Activated CD8-positive, alpha-beta memory T cell treated with anti-CD3 and anti-CD28 coated beads for 36 hours (primary cell): ENCODE measurements at regions not wholly inside any gene's neighbourhood (a gene's known extent, or its start where the extent isn't known, plus 50 kb on each side); places are given as distances from the start of the nearest gene placed in this dataset.
"Not testable (repeated sequence)": the region's sequence is repeated elsewhere in the genome, so short reads cannot be mapped to it uniquely, and the experiment has no call there.

ENCODE experiments used
- CTCF ChIA-PET: fragments of 350-600 bp; sonication (Branson Sonifier 250); formaldehyde crosslinking; loops from one replicate; lab custom pipeline; 2021; ENCODE audit warnings: antibody characterized with exemption; lab: Charles Lee
- POLR2A ChIA-PET: fragments of 350-600 bp; sonication (Branson Sonifier 250); formaldehyde crosslinking; loops from one replicate; lab custom pipeline; 2021; ENCODE audit warnings: antibody characterized with exemption; lab: Charles Lee

DNA sequence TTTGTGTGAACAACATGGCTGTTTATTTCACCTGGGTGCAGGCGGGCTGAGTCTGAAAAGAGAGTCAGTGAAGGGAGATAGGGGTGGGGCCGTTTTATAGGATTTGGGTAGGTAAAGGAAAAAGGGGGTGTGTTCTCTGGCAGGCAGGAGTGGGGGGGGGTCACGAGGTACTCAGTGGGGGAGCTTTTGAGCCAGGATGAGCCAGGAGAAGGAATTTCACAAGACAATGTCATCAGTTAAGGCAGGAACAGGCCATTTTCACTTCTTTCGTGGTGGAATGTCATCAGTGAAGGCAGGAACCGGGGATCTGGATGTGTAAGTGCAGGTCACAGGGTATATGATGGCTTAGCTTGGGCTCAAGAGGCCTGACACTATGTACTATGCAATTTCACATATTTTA, 184.8 kb upstream of the SEMA3E start:
- POLR2A ChIA-PET = not testable (repeated sequence)

DNA sequence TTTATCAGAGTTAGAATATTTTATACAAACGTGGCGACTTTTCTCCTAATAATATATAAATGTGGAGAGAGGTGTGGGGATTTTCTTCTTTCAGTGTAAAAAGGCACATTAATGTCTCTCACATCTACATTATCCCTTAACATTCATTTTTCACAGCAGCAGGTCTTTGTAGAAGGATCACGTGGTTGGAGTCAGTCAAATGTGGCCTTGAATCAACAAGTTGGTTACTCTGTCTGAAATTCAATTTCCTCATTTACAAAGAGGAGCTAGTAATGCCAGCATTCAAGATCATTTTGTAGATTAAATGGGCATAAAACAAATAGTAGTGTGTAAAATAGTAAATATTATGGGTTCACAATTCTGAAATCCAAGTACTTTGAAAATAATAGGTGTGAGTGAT, 183.1 kb upstream of the SEMA3E start:
- POLR2A ChIA-PET = no interaction called here
- CTCF ChIA-PET = no interaction called here

More for the DNA sequence above, 184.8 kb upstream of the SEMA3E start:
- CTCF ChIA-PET = not testable (repeated sequence)

DNA sequence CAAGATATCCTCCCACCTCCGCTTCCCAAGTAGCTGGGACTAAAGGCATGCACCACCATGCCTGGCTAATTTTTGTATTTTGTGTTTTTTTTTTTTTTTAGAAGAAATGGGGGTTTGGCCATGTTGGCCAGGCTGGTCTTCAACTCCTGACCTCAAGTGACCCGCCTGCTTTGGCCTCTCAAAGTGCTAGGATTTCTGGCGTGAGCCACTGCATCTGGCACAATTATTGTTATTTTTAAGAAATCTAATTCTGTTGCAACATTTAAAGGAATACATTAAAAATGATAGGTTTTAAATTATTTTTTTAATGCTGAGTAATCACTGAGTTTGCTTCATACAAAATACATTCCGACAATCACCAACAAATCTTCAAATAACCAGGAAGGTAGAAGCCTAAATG, 178.1 kb upstream of the SEMA3E start:
- CTCF ChIA-PET = no interaction called here
- POLR2A ChIA-PET = no interaction called here

DNA sequence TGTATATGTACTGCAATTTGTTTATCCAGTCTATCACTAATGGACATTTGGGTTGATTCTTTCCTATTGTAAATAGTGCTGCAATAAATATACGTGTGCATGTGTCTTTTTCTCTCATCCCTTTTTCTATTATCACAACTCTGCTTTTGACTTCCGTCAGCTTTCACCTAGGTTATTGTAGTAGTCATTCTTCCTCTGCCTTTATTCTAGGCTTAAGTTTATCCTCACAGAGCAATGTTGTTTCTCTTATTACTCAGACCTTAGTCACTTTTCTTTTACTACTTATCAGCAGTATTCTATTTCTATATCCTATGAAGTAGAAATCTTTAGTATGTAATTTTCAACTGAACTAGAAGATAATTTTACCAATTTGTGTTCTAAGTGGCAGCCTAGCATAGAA, 175.3 kb upstream of the SEMA3E start:
- CTCF ChIA-PET = no interaction called here
- POLR2A ChIA-PET = no interaction called here

DNA sequence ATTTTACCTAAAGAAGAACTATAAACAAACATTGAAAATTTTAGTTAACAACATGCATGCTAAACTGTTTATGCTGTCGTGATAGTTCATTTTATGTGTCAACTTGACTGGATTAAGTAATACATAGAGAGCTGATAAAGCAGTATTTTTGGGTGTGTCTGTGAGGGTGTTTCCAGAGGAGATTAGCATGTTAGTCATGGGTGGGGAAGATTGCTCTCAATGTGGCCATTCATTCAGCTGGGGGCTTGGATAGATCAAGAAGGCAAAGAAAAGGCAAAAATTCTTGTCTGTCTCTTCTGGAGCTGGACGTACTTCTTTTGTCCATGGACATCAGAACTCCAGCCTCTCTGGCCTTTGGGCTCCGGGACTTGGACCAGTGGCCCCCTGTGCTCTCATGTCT, 172.9 kb upstream of the SEMA3E start:
- CTCF ChIA-PET = no interaction called here
- POLR2A ChIA-PET = no interaction called here

- CTCF ChIA-PET = no interaction called here
- POLR2A ChIA-PET = no interaction called here
Observed at GRCh38 chr7:83820641-83821040, 171.7 kb upstream of the SEMA3E start.

DNA sequence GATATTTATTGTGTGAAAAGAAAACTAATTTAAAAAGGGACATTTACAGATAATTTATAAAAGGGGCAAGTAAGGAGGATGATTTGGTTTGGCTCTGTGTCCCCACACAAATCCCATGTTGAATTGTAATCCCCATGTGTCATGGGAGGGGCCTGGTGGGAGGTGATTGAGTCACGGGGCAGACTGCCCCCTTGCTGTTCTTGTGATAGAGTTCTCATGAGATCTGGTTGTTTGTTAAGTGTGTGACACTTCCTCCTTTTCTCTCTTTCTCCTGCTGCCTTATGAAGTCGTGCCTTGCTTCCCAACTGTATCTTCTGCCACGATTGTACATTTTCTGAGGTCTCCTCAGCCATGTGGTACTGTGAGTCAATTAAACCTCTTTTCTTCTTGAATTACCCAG, 171.0 kb upstream of the SEMA3E start:
- ChIA-PET CTCF (no interaction called here), POLR2A (no interaction called here)

- ChIA-PET CTCF (no interaction called here), POLR2A (no interaction called here)
Observed at GRCh38 chr7:83814480-83814879, 165.5 kb upstream of the SEMA3E start.

- CTCF ChIA-PET, POLR2A ChIA-PET: not testable (repeated sequence)
Observed at GRCh38 chr7:83812563-83812962, 163.6 kb upstream of the SEMA3E start.

- CTCF ChIA-PET = no interaction called here
- POLR2A ChIA-PET = no interaction called here
Observed at GRCh38 chr7:83808982-83809381, 160.0 kb upstream of the SEMA3E start.

DNA sequence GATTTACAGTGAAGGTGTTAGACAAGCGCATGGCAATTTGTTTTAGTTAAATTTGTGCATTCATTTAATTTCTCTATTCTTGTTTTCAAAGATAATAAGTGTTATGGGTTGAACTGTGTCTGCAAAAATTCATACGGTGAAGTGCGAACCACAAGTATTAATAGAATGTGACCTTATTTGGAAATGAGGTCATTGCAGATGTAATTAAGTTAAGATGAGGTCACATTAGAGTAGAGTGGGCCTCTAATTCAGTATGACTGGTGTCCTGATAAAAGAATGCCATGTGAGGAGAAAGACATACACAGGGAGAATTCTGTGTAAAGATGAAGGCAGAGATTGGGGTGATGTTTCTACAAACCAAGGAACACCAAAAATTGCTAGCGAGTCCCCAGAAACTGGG, 158.8 kb upstream of the SEMA3E start:
- POLR2A ChIA-PET = no interaction called here
- CTCF ChIA-PET = no interaction called here

- CTCF ChIA-PET = no interaction called here
- POLR2A ChIA-PET = no interaction called here
Observed at GRCh38 chr7:83806538-83806937, 157.6 kb upstream of the SEMA3E start.

DNA sequence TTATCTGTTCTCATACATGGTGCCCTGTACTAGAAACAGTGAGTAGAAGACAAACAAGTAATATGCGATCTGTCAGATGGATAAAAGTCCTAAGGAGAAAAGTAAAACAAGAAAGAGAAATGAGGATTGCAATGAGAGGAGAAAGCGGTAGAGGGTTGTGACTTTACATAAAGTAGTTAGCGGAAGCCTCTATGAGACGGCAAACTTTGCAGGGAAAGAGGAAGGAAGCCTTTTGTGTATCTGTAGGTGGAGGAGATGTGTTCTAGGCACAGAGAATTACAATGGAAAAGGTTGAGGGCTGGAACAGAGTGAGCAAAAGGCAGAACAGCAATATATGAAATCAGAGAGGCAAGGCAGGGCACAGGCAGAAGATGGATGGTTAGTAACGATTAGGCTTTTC, 150.4 kb upstream of the SEMA3E start:
- ChIA-PET POLR2A (no interaction called here), CTCF (no interaction called here)

- CTCF ChIA-PET = no interaction called here
- POLR2A ChIA-PET = no interaction called here
Observed at GRCh38 chr7:83798489-83798888, 149.6 kb upstream of the SEMA3E start.

DNA sequence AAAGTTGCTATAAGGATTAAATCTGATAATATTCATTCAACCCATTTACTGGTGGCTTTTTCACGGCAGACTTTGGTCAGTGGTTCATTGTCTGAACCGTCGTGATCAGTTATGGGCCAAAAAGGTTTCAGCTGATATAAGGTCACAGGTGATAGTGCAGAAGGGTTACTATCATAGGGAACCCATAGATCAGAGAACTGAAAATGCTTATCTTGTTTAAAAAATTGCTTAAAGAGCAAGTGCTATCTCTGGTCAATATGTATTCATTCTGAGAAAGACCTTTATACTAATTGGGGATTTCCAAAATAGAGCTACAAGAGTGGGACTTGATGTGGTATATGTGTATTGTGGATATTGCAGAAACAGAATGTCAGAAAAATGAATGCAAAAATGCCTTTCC, 147.8 kb upstream of the SEMA3E start:
- ChIA-PET CTCF (no interaction called here), POLR2A (no interaction called here)

DNA sequence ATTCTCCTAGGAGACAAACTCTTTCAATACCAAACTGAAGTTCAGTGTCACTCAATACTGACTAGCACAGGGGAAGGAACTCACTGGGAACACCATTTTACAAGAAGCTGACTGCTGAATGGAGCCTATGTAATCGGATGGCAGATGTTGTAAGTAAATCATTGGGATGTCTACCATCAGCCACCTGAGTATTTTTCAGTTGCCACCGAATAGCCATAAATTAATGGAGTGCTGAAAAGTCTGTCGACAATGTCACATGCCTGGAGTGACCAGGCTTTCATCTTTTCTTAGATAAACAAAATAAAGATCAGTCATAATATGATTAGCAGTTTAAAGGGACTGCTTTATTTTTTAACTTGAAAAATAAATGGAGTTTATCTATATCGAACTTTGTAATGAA, 145.9 kb upstream of the SEMA3E start:
- ChIA-PET POLR2A (no interaction called here), CTCF (interaction anchor here (0.6 kb wide), 1 partner anchor 1105 kb away, joined by 4 read pairs; no protein-coding TSS in a partner anchor)

DNA sequence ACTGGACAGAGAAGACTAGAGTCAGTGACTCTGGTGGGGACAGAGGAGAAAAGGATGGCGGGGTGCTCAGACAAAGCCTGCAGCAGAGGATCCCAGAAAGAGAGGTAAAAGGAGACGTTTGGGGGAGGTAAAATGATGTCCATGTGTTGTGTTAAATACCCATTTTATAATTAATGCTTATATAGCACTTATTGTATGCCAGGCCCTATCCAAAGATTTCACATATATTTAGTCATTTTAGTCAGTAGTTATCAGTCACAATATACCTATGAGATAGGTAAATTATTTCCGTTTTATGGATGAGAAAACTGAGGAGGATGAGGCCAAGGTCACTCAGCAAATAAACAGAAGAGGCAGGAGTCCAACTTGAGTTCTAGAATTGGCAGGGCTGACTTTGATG, 144.6 kb upstream of the SEMA3E start:
- ChIA-PET POLR2A (no interaction called here), CTCF (no interaction called here)

- CTCF ChIA-PET = no interaction called here
- POLR2A ChIA-PET = no interaction called here
Observed at GRCh38 chr7:83791737-83792136, 142.8 kb upstream of the SEMA3E start.

- ChIA-PET CTCF (no interaction called here), POLR2A (no interaction called here)
Observed at GRCh38 chr7:83786858-83787257, 137.9 kb upstream of the SEMA3E start.

DNA sequence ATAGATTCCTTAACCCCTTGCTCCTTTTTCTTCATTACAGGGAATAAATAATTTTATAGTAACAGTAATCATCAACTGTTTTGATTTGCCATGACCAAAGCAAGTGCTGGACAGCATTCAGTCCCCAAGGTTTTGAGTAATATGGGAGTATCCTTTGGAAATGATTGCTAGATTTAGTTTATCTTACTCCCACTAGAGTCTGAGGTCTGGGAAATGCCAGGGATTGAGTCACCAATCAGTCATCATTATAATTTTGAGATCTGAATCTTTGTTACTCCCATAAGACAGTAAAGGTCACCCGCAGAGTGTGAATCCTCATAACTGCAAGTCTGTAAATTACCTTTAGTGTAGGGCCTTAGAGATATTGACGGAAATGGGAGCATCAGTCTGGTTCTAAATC, 133.7 kb upstream of the SEMA3E start:
- ChIA-PET POLR2A (no interaction called here), CTCF (no interaction called here)

GRCh38 chr7:83778073-83778443, 129.1 kb upstream of the SEMA3E start:
- CTCF ChIA-PET = no interaction called here

DNA sequence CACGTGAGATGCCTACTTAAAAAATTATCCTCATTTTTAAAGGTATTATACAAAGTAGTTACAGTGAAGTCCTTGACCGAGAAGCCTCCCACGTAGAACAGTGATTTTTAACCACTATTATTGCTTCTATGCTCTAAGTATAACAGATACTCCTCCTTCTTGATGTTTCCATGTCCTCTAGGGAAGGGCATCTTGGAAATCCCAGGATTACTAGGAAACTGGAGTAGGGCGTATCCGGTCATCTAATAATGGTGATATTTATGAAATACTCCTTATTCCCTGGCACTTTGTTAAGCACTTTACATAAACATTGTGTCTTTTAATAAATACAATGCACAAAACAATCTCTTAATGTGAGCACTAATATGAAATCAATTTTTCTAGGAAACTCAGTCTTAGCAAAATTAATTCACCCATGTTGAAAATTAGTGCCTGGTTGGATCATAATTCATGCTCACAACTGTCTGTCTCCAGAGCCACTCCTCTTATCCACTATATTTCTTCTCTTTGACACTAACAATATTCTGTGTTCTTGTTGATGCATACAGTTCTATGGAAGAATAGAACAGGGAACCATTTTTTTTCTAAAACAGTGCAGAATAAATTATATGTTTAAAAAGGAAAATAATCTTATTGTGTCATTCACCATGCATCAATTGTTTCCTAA, 128.6 kb upstream of the SEMA3E start:
- ChIA-PET CTCF (no interaction called here), POLR2A (no interaction called here)

More at GRCh38 chr7:83778073-83778443, 129.1 kb upstream of the SEMA3E start:
- POLR2A ChIA-PET = no interaction called here
